PC-3 (cell line): ENCODE measurements at regions not wholly inside any gene's neighbourhood (a gene's known extent, or its start where the extent isn't known, plus 50 kb on each side); places are given as distances from the start of the nearest gene placed in this dataset.

Source experiments
- EZH2 ChIP-seq: fragments of 300-600 bp; sonication (generic); IDR thresholded peaks from one replicate; pipeline ENCODE4 v1.6.1; 2017; ENCODE audit warnings: antibody characterized with exemption, mild to moderate bottlenecking, low read length; ENCODE audit not compliant: unreplicated experiment
- TF ChIP-seq, protein P1 (sequence below): fragments of 300-600 bp; sonication (generic); conservative IDR thresholded peaks from 2 replicates; pipeline ENCODE4 v1.5.1; 2017; ENCODE audit warnings: antibody characterized with exemption, low read depth, mild to moderate bottlenecking, low read length

DNA sequence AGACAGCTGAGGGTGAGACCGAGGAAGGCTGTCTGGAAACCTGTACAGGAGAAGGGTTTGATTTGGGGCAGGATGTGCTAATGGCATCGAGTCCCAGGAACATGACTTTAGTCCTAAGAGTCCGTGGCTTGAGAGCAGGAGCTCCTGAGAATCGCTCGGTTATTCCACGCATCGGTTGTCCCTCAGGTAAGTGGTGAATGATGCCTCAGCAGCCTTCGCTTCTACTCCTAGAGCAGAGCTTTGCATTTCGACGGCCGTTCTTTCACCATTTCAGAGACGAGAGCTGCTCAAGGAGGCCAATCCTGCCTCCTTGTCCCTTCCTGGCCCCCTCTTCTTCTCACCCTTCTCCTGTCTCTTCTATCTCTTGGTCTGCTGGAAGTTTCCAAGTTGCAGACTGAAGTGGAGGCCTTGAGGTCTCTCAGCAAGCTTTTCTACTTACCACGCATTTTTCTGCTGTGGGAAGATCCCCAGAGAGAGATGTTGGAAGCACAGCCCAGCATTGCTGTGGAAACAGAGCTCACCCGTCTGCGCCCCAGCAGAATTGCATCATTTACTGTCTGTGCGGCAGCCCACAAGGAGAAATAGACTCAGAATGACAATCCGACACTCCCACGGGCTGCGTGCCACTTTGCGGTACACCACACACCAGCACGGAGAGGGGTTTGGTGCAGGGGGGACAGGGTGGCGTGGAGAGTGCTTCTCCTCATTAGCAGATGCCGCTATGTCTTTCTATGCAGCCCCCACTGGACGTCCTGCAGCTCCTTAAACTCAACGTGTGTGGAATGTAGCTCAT, 270.7 kb upstream of the C1orf174 start:
- TF ChIP-seq, protein P1, sequence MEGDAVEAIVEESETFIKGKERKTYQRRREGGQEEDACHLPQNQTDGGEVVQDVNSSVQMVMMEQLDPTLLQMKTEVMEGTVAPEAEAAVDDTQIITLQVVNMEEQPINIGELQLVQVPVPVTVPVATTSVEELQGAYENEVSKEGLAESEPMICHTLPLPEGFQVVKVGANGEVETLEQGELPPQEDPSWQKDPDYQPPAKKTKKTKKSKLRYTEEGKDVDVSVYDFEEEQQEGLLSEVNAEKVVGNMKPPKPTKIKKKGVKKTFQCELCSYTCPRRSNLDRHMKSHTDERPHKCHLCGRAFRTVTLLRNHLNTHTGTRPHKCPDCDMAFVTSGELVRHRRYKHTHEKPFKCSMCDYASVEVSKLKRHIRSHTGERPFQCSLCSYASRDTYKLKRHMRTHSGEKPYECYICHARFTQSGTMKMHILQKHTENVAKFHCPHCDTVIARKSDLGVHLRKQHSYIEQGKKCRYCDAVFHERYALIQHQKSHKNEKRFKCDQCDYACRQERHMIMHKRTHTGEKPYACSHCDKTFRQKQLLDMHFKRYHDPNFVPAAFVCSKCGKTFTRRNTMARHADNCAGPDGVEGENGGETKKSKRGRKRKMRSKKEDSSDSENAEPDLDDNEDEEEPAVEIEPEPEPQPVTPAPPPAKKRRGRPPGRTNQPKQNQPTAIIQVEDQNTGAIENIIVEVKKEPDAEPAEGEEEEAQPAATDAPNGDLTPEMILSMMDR: no peak
- TF ChIP-seq EZH2: no peak
